ENCODE measurements at regions not wholly inside any gene's neighbourhood (a gene's known extent, or its start where the extent isn't known, plus 50 kb on each side); places are given as distances from the start of the nearest gene placed in this dataset.

DNA sequence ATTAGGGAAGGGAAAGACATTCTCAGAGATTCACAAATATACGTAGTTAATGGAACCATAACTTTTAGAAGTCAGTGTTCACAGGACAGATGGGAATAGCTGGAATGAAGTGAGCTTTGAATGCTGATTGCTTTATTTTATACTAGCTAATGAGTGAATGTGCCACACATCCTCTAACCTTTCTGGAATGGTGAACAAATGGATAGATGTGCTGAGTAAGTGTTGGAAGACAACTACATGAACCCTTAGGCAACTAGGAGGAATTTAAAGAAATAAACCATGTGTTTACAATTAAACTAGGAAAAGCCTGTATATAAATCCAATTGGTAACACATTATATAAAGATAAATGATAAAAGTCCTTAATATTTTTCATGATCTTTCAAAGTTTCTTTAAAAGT, 91.6 kb upstream of the LIMCH1 start (continued):
- TF ChIP-seq, protein P1, sequence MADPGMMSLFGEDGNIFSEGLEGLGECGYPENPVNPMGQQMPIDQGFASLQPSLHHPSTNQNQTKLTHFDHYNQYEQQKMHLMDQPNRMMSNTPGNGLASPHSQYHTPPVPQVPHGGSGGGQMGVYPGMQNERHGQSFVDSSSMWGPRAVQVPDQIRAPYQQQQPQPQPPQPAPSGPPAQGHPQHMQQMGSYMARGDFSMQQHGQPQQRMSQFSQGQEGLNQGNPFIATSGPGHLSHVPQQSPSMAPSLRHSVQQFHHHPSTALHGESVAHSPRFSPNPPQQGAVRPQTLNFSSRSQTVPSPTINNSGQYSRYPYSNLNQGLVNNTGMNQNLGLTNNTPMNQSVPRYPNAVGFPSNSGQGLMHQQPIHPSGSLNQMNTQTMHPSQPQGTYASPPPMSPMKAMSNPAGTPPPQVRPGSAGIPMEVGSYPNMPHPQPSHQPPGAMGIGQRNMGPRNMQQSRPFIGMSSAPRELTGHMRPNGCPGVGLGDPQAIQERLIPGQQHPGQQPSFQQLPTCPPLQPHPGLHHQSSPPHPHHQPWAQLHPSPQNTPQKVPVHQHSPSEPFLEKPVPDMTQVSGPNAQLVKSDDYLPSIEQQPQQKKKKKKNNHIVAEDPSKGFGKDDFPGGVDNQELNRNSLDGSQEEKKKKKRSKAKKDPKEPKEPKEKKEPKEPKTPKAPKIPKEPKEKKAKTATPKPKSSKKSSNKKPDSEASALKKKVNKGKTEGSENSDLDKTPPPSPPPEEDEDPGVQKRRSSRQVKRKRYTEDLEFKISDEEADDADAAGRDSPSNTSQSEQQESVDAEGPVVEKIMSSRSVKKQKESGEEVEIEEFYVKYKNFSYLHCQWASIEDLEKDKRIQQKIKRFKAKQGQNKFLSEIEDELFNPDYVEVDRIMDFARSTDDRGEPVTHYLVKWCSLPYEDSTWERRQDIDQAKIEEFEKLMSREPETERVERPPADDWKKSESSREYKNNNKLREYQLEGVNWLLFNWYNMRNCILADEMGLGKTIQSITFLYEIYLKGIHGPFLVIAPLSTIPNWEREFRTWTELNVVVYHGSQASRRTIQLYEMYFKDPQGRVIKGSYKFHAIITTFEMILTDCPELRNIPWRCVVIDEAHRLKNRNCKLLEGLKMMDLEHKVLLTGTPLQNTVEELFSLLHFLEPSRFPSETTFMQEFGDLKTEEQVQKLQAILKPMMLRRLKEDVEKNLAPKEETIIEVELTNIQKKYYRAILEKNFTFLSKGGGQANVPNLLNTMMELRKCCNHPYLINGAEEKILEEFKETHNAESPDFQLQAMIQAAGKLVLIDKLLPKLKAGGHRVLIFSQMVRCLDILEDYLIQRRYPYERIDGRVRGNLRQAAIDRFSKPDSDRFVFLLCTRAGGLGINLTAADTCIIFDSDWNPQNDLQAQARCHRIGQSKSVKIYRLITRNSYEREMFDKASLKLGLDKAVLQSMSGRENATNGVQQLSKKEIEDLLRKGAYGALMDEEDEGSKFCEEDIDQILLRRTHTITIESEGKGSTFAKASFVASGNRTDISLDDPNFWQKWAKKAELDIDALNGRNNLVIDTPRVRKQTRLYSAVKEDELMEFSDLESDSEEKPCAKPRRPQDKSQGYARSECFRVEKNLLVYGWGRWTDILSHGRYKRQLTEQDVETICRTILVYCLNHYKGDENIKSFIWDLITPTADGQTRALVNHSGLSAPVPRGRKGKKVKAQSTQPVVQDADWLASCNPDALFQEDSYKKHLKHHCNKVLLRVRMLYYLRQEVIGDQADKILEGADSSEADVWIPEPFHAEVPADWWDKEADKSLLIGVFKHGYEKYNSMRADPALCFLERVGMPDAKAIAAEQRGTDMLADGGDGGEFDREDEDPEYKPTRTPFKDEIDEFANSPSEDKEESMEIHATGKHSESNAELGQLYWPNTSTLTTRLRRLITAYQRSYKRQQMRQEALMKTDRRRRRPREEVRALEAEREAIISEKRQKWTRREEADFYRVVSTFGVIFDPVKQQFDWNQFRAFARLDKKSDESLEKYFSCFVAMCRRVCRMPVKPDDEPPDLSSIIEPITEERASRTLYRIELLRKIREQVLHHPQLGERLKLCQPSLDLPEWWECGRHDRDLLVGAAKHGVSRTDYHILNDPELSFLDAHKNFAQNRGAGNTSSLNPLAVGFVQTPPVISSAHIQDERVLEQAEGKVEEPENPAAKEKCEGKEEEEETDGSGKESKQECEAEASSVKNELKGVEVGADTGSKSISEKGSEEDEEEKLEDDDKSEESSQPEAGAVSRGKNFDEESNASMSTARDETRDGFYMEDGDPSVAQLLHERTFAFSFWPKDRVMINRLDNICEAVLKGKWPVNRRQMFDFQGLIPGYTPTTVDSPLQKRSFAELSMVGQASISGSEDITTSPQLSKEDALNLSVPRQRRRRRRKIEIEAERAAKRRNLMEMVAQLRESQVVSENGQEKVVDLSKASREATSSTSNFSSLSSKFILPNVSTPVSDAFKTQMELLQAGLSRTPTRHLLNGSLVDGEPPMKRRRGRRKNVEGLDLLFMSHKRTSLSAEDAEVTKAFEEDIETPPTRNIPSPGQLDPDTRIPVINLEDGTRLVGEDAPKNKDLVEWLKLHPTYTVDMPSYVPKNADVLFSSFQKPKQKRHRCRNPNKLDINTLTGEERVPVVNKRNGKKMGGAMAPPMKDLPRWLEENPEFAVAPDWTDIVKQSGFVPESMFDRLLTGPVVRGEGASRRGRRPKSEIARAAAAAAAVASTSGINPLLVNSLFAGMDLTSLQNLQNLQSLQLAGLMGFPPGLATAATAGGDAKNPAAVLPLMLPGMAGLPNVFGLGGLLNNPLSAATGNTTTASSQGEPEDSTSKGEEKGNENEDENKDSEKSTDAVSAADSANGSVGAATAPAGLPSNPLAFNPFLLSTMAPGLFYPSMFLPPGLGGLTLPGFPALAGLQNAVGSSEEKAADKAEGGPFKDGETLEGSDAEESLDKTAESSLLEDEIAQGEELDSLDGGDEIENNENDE (IDR thresholded peaks at IDR 0.05; ENCODE audit: insufficient replicate concordance, low read length), result no peak
- no peak for TF ChIP-seq CEBPB (IDR thresholded peaks at IDR 0.05; ENCODE audit: low read depth, low read length)
- no peak for TF ChIP-seq GTF2F1 (IDR thresholded peaks at IDR 0.05; ENCODE audit: borderline replicate concordance, low read depth, low read length)
- no peak for TF ChIP-seq GABPA (IDR thresholded peaks at IDR 0.05; ENCODE audit: borderline replicate concordance, insufficient read depth, low read length)
- TF ChIP-seq KDM4A (IDR thresholded peaks at IDR 0.05; ENCODE audit: low read depth, low read length, severe bottlenecking), result no peak
- no peak for TF ChIP-seq SRF (IDR thresholded peaks at IDR 0.05; ENCODE audit: low read depth, low read length)
- TF ChIP-seq, protein P2, sequence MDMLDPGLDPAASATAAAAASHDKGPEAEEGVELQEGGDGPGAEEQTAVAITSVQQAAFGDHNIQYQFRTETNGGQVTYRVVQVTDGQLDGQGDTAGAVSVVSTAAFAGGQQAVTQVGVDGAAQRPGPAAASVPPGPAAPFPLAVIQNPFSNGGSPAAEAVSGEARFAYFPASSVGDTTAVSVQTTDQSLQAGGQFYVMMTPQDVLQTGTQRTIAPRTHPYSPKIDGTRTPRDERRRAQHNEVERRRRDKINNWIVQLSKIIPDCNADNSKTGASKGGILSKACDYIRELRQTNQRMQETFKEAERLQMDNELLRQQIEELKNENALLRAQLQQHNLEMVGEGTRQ (IDR thresholded peaks at IDR 0.05; ENCODE audit: low read length), result no peak
- TF ChIP-seq YY1 (IDR thresholded peaks at IDR 0.05; ENCODE audit: low read depth, low read length), result no peak
- no peak for TF ChIP-seq NRF1 (IDR thresholded peaks at IDR 0.05; ENCODE audit: low read depth, low read length)
- no peak for TF ChIP-seq RBBP5 (IDR thresholded peaks at IDR 0.05; ENCODE audit: borderline replicate concordance, low read depth, low read length)
- no peak for TF ChIP-seq ZNF274 (IDR thresholded peaks at IDR 0.05; ENCODE audit: borderline replicate concordance, extremely low read depth, low read length)
